Thoracic aorta (tissue), 2 donors: ENCODE measurements at regions not wholly inside any gene's neighbourhood (a gene's known extent, or its start where the extent isn't known, plus 50 kb on each side); places are given as distances from the start of the nearest gene placed in this dataset.

Experiments used
- ATAC-seq: fragments of 150-250 bp; one replicate; pipeline ENCODE4 v1.8.0; 2017; ENCODE audit warnings: low read depth; ENCODE audit not compliant: insufficient number of reproducible peaks, low FRiP score
- DNase-seq: peaks from one replicate; pipeline ENCODE4 v3.0.0-alpha.2; 2020; ENCODE audit warnings: low spot score
- H3K27ac ChIP-seq, 2 donors: fragments of 200-600 bp; sonication (generic); 1 replicate in 1 of 2; 2 replicates in 1 of 2; pipeline ENCODE4 v1.5.1; 2016; ENCODE audit warnings: mild to moderate bottlenecking in 2 of 2, moderate library complexity in 2 of 2
- H3K27me3 ChIP-seq: fragments of 200-600 bp; sonication (generic); replicated peaks from 2 replicates; pipeline ENCODE4 v1.6.0; 2016; ENCODE audit warnings: mild to moderate bottlenecking; ENCODE audit not compliant: insufficient read depth
- H3K36me3 ChIP-seq: fragments of 200-600 bp; sonication (generic); one replicate; pipeline ENCODE4 v1.5.1; 2016
- H3K4me1 ChIP-seq, 2 donors: fragments of 200-600 bp; sonication (generic); 1 replicate in 1 of 2; 2 replicates in 1 of 2; pipeline versions ENCODE4 v1.5.1 to v1.6.0; 2016; ENCODE audit warnings: low read depth in 2 of 2, mild to moderate bottlenecking in 1 of 2; ENCODE audit not compliant: control insufficient read depth in 1 of 2
- H3K4me3 ChIP-seq: fragments of 200-600 bp; sonication (generic); 2 replicates; pipeline ENCODE4 v1.5.1; 2016; ENCODE audit warnings: mild to moderate bottlenecking
- H3K9me3 ChIP-seq: fragments of 200-600 bp; sonication (generic); 2 replicates; pipeline ENCODE4 v1.5.1; 2016
- CTCF ChIP-seq: fragments of 200-600 bp; sonication (generic); IDR thresholded peaks from one replicate; pipeline ENCODE4 v1.5.1; 2019; ENCODE audit warnings: antibody characterized with exemption

- no peak for ATAC-seq
- no peak for TF ChIP-seq CTCF
- DNase-seq, result no peak
These were observed 416.4 kb upstream of the UBE2E3 start for GRCh38 chr2:180564051-180564450.

DNA sequence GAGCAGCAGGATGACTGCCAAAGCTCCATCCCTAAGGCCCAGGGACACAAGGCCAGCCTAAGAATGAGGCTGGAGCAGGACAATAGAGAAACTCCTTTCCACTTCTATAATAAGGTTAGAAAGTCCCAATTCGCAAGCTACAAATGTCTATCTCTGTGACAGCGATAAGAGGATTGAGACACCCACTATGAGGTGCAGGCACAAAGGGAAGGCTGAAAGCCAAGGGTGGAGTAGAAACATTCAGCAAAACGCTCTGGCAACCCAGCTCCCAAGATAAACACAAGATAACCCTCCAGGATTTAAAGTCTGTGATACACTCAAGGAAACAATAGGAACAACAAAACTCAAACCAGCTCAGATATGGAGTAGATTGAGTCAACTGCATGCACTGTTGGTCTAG, 418.0 kb upstream of the UBE2E3 start:
- TF ChIP-seq CTCF, result no peak
- no peaks in the 10 kb centered on the region for H3K9me3 ChIP-seq
- no peaks in the 10 kb centered on the region for H3K4me1 ChIP-seq
- ATAC-seq (no peak), DNase-seq (no peak)
- H3K36me3 ChIP-seq, result no peaks in the 10 kb centered on the region
- no peak overlapping the region for H3K27ac ChIP-seq
- H3K27me3 ChIP-seq, result no peaks in the 10 kb centered on the region
- H3K4me3 ChIP-seq, result no peak overlapping the region

More at GRCh38 chr2:180564051-180564450, 416.4 kb upstream of the UBE2E3 start:
- H3K27ac ChIP-seq, result no peak overlapping the region
- no peaks in the 10 kb centered on the region for H3K9me3 ChIP-seq
- no peaks in the 10 kb centered on the region for H3K4me1 ChIP-seq
- H3K4me3 ChIP-seq, result no peak overlapping the region
- H3K36me3 ChIP-seq, result no peaks in the 10 kb centered on the region
- H3K27me3 ChIP-seq, result no peaks in the 10 kb centered on the region

- Histone ChIP-seq H3K27ac (no peak overlapping the region), H3K27me3 (no peaks in the 10 kb centered on the region), H3K4me1 (no peaks in the 10 kb centered on the region), H3K36me3 (no peaks in the 10 kb centered on the region), H3K9me3 (no peaks in the 10 kb centered on the region), H3K4me3 (no peak overlapping the region)
- TF ChIP-seq CTCF, result no peak
- no peak for DNase-seq
- no peak for ATAC-seq
These were observed 420.6 kb upstream of the UBE2E3 start for GRCh38 chr2:180559771-180560170.

DNA sequence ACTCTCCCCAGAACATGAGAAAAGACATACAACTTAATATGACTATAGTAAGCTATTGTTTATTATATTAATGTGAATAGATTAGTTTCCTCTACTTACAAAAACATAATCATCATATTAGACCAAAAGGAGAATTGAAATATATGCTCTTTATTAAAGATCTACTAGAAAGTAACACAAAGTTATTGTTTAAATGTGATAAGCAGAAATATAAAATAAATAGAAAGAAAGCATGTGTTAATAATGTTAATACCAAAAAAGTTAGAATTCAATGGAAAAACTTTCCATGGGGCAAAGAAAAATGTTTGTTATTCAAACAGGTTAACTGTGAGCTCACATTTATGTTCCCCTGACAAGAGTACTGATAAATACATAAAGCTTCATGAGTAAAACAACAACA, 421.4 kb upstream of the UBE2E3 start:
- H3K27ac ChIP-seq, result no peak overlapping the region
- H3K9me3 ChIP-seq, result no peaks in the 10 kb centered on the region
- H3K4me3 ChIP-seq, result no peak overlapping the region
- H3K27me3 ChIP-seq, result no peaks in the 10 kb centered on the region
- no peaks in the 10 kb centered on the region for H3K36me3 ChIP-seq
- DNase-seq (no peak), ATAC-seq (no peak)
- H3K4me1 ChIP-seq, result no peaks in the 10 kb centered on the region
- no peak for TF ChIP-seq CTCF

DNA sequence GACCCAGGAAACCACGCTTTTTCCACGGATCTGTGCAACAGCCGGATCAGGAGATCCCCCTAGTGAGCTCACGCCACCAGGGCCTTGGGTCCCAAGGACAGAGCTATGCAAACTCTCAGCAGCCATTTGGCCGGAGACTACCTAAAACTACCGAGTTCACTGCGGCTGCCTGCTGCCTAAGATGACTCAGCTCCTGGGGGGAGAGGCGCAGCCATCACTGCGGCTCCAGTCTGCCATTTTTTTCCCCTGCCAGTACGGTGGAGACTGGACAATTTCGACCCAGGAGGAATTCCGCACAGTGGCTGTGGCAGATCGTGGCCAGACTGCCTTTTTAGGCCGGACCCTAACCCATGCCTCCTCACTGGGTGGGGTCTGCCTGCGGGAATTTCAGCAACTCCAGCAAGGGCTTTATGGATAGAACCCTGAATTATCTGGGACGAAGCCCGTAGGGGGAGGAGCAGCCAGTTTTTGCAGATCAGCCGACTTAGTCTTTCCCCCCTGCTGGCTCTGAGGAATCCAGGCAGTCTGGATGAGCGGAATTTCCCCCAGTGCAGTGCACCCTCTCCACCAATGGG, 424.9 kb upstream of the UBE2E3 start:
- ATAC-seq (no peak), DNase-seq (no peak)
- Histone ChIP-seq H3K27ac (no peak overlapping the region), H3K27me3 (no peaks in the 10 kb centered on the region), H3K4me3 (no peak overlapping the region), H3K36me3 (no peaks in the 10 kb centered on the region), H3K9me3 (no peaks in the 10 kb centered on the region), H3K4me1 (no peaks in the 10 kb centered on the region)
- TF ChIP-seq CTCF, result no peak
